ENCODE measurements at regions not wholly inside any gene's neighbourhood (a gene's known extent, or its start where the extent isn't known, plus 50 kb on each side); places are given as distances from the start of the nearest gene placed in this dataset.

- TF ChIP-seq, protein P1, sequence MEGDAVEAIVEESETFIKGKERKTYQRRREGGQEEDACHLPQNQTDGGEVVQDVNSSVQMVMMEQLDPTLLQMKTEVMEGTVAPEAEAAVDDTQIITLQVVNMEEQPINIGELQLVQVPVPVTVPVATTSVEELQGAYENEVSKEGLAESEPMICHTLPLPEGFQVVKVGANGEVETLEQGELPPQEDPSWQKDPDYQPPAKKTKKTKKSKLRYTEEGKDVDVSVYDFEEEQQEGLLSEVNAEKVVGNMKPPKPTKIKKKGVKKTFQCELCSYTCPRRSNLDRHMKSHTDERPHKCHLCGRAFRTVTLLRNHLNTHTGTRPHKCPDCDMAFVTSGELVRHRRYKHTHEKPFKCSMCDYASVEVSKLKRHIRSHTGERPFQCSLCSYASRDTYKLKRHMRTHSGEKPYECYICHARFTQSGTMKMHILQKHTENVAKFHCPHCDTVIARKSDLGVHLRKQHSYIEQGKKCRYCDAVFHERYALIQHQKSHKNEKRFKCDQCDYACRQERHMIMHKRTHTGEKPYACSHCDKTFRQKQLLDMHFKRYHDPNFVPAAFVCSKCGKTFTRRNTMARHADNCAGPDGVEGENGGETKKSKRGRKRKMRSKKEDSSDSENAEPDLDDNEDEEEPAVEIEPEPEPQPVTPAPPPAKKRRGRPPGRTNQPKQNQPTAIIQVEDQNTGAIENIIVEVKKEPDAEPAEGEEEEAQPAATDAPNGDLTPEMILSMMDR (IDR thresholded peaks at IDR 0.05; ENCODE audit: insufficient read depth, low read depth, low read length), result no peak
- TF ChIP-seq EZH2 (IDR thresholded peaks at IDR 0.05; ENCODE audit: insufficient read depth, low read length), result no peak
Observed at GRCh38 chr2:160913323-160913722, 246.9 kb upstream of the TANK start.

All from astrocyte (in vitro differentiated cells and primary cell).